ENCODE measurements at regions not wholly inside any gene's neighbourhood (a gene's known extent, or its start where the extent isn't known, plus 50 kb on each side); places are given as distances from the start of the nearest gene placed in this dataset.
A peak's percentile ranks its signal among the peaks of the same experiment; 100 is the strongest.

GRCh38 chr4:75249739-75250138 is 264.5 kb downstream of the RCHY1 start:
- TF ChIP-seq POLR2A (IDR thresholded peaks at IDR 0.05) = no peak
- TF ChIP-seq, protein P1, sequence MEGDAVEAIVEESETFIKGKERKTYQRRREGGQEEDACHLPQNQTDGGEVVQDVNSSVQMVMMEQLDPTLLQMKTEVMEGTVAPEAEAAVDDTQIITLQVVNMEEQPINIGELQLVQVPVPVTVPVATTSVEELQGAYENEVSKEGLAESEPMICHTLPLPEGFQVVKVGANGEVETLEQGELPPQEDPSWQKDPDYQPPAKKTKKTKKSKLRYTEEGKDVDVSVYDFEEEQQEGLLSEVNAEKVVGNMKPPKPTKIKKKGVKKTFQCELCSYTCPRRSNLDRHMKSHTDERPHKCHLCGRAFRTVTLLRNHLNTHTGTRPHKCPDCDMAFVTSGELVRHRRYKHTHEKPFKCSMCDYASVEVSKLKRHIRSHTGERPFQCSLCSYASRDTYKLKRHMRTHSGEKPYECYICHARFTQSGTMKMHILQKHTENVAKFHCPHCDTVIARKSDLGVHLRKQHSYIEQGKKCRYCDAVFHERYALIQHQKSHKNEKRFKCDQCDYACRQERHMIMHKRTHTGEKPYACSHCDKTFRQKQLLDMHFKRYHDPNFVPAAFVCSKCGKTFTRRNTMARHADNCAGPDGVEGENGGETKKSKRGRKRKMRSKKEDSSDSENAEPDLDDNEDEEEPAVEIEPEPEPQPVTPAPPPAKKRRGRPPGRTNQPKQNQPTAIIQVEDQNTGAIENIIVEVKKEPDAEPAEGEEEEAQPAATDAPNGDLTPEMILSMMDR (IDR thresholded peaks at IDR 0.05) = no peak
- 69 to 82% (median 78%) methylated on average over 2 of the region's 2 CpGs for WGBS, 4 donors

DNA sequence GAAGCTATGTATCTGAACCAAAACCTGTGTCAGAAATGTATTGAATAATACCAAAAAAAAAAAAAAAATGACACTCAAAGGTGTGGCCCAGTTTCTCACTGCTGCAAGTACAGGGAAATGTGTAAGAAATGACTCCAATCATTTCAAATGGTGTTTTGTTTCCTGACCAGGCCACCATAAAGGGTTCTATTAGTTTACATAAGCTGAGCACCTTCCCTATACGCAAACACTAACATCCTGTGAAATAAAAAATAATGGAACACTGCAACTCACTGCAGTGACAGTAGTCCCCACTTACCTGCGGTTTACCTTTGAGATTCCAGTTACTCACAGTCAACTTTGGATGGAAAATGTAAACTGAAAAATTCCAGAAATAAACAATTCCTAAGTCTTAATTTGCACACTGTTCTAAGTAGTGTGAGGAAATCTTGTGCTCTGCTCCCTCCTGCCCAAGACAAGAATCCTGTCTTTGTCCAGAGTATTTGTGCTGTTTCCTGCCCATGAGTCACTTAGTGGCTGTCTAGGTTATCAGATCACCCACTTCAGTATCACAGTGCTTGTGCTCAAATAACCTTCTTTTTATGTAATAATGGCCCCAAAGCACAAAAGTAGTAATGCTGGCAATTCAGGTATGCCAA is 265.3 kb downstream of the RCHY1 start:
- DNase-seq (no peak), ATAC-seq (no peak)
- H3K27me3 ChIP-seq = no peaks in the 10 kb centered on the region
- H3K27ac ChIP-seq = no peak overlapping the region
- no peaks in the 10 kb centered on the region for H3K36me3 ChIP-seq
- H3K4me1 ChIP-seq = no peaks in the 10 kb centered on the region
- intact Hi-C loops (cut with DNase I) = no loop called here
- 36 to 49% (median 42%) methylated on average over 2 of the region's 2 CpGs for WGBS, 4 donors
- no peaks in the 10 kb centered on the region for H3K9me3 ChIP-seq
- no peak overlapping the region for H3K4me3 ChIP-seq
- no peak for TF ChIP-seq POLR2A (IDR thresholded peaks at IDR 0.05)
- TF ChIP-seq, protein P1 (IDR thresholded peaks at IDR 0.05) = no peak

More at GRCh38 chr4:75249739-75250138, 264.5 kb downstream of the RCHY1 start:
- no peaks in the 10 kb centered on the region for H3K27me3 ChIP-seq
- intact Hi-C loops (cut with DNase I) = no loop called here
- no peaks in the 10 kb centered on the region for H3K36me3 ChIP-seq
- no peaks in the 10 kb centered on the region for H3K9me3 ChIP-seq
- DNase-seq = no peak
- H3K4me1 ChIP-seq = no peaks in the 10 kb centered on the region
- no peak overlapping the region for H3K27ac ChIP-seq
- H3K4me3 ChIP-seq = no peak overlapping the region
- ATAC-seq = no peak

GRCh38 chr4:75244325-75244724 is 269.9 kb downstream of the RCHY1 start:
- DNase-seq = no peak
- no peak for TF ChIP-seq POLR2A (IDR thresholded peaks at IDR 0.05)
- TF ChIP-seq, protein P1 (IDR thresholded peaks at IDR 0.05) = no peak
- H3K4me3 ChIP-seq = no peak overlapping the region
- peaks cover 0 to 2% (median 0%) of the 10 kb centered on the region in 12 donors for H3K9me3 ChIP-seq
- no peak for ATAC-seq
- 78 to 86% (median 81%) methylated on average over 6 of the region's 6 CpGs for WGBS, 4 donors
- no peaks in the 10 kb centered on the region for H3K36me3 ChIP-seq
- H3K27ac ChIP-seq = peak overlapping the region in 1 of 12 donors; percentile 43
- no peaks in the 10 kb centered on the region for H3K4me1 ChIP-seq
- H3K27me3 ChIP-seq = no peaks in the 10 kb centered on the region
- intact Hi-C loops (cut with DNase I) = no loop called here

DNA sequence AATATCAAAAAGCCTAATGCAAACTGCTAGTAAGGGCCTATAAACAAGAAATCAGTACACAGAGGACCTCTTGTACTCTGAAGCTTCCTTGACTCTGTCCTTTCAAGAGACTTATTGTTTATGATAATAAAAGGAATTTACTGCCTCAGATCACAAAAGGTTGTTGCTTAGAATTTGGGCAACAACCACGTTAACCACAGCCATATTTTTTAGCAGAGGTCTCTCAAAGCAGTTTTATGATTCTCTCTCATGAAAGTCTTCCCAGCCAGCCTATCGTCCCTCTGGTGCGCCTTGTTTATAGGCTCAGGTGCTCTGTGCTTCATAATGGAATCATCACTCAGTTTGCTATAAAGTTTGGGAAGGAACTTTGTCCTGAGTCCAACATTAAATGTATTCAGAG is 270.6 kb downstream of the RCHY1 start:
- WGBS, 4 donors = 57 to 84% (median 72%) methylated on average over 3 of the region's 3 CpGs
- Histone ChIP-seq H3K36me3 (no peaks in the 10 kb centered on the region), H3K27me3 (no peaks in the 10 kb centered on the region), H3K4me1 (no peaks in the 10 kb centered on the region), H3K4me3 (no peak overlapping the region), H3K9me3 (peaks cover 0 to 10% (median 0%) of the 10 kb centered on the region in 12 donors), H3K27ac (peak overlapping the region in 1 of 12 donors; percentile 43)
- TF ChIP-seq POLR2A (IDR thresholded peaks at IDR 0.05) = no peak
- TF ChIP-seq, protein P1 (IDR thresholded peaks at IDR 0.05) = no peak
- ATAC-seq (no peak), DNase-seq (no peak)
- intact Hi-C loops (cut with DNase I) = no loop called here

All from heart left ventricle (tissue), 16 donors.